H1 (cell line): ENCODE measurements at regions not wholly inside any gene's neighbourhood (a gene's known extent, or its start where the extent isn't known, plus 50 kb on each side); places are given as distances from the start of the nearest gene placed in this dataset.
"Not testable (repeated sequence)": the region's sequence is repeated elsewhere in the genome, so short reads cannot be mapped to it uniquely, and the experiment has no call there.

ENCODE experiments used
- CTCF ChIA-PET: fragments of 300-600 bp; sonication (Branson Sonifier 250); formaldehyde crosslinking; loops from one replicate; lab custom pipeline; 2021; ENCODE audit not compliant: partially characterized antibody; lab: Charles Lee
- POLR2A ChIA-PET: fragments of 300-600 bp; sonication (Branson Sonifier 250); formaldehyde crosslinking; loops from one replicate; lab custom pipeline; 2021; ENCODE audit warnings: inconsistent platforms; ENCODE audit not compliant: partially characterized antibody; lab: Charles Lee
- DNase-seq, 2 experiments: peaks; one replicate each; pipeline versions ENCODE4 v3.0.0 to v3.0.0-alpha.2; 2010 to 2022; ENCODE audit warnings: low spot score in 2 of 2, low read depth in 1 of 2, mixed read lengths in 1 of 2
- FAIRE-seq: peaks from 2 replicates; lab custom pipeline; 2011; peaks lifted over from hg19 to GRCh38; lab: Jason Lieb, UNC
- H2AFZ ChIP-seq: 2 replicates; pipeline ENCODE4 v1.8.1; 2012; ENCODE audit warnings: low read length, inconsistent platforms
- H2AK5ac ChIP-seq: 2 replicates; pipeline ENCODE4 v1.6.1; 2013; ENCODE audit warnings: low read depth, low read length
- H2BK120ac ChIP-seq: replicated peaks from 2 replicates; pipeline ENCODE3; 2013; ENCODE audit warnings: low read depth, low read length, inconsistent platforms
- H2BK12ac ChIP-seq: 2 replicates; pipeline ENCODE4 v1.6.1; 2013; ENCODE audit warnings: low read depth, low read length
- H2BK15ac ChIP-seq: 2 replicates; pipeline ENCODE4 v1.6.1; 2013; ENCODE audit warnings: low read length
- H2BK20ac ChIP-seq: 2 replicates; pipeline ENCODE4 v1.6.1; 2013; ENCODE audit warnings: low read length
- H2BK5ac ChIP-seq: 2 replicates; pipeline ENCODE4 v1.6.1; 2013; ENCODE audit warnings: low read depth, low read length
- H3K14ac ChIP-seq: 2 replicates; pipeline ENCODE4 v1.6.1; 2013; ENCODE audit warnings: inconsistent platforms; ENCODE audit not compliant: insufficient read length
- H3K18ac ChIP-seq: 2 replicates; pipeline ENCODE4 v1.6.1; 2013; ENCODE audit warnings: low read length; ENCODE audit errors: extremely low read depth
- H3K23ac ChIP-seq: 2 replicates; pipeline ENCODE4 v1.6.1; 2013; ENCODE audit warnings: inconsistent platforms; ENCODE audit not compliant: insufficient read length
- H3K23me2 ChIP-seq: 2 replicates; pipeline ENCODE4 v1.6.1; 2013; ENCODE audit warnings: low read depth, low read length
- H3K27ac ChIP-seq: 2 replicates; pipeline ENCODE4 v1.6.1; 2011; ENCODE audit warnings: low read depth, low read length, inconsistent platforms
- H3K27me3 ChIP-seq, 4 experiments: replicated peaks in 1 of 4; 1 replicate in 1 of 4; 2 replicates in 3 of 4; pipeline versions ENCODE4 v1.6.1 to v1.8.1; 2011 to 2013; ENCODE audit warnings: low read length in 3 of 4, mild to moderate bottlenecking in 3 of 4, inconsistent platforms in 2 of 4, mixed read lengths in 2 of 4, moderate library complexity in 1 of 4; ENCODE audit not compliant: control insufficient read depth in 3 of 4, insufficient read depth in 3 of 4; ENCODE audit errors: extremely low read depth in 1 of 4
- H3K36me3 ChIP-seq, 4 experiments: 2 replicates each; pipeline versions ENCODE4 v1.6.1 to v1.8.1; 2011 to 2013; ENCODE audit warnings: mild to moderate bottlenecking in 4 of 4, low read length in 3 of 4, moderate library complexity in 2 of 4, control low read depth in 1 of 4, inconsistent platforms in 1 of 4; ENCODE audit not compliant: insufficient read depth in 4 of 4, control insufficient read depth in 2 of 4
- H3K4ac ChIP-seq: replicated peaks from 2 replicates; pipeline ENCODE3; 2013; ENCODE audit warnings: low read length, low read depth, mixed read lengths, inconsistent platforms; ENCODE audit not compliant: insufficient read length
- H3K4me1 ChIP-seq, 4 experiments: replicated peaks in 1 of 4; 1 replicate in 1 of 4; 2 replicates in 3 of 4; pipeline versions ENCODE4 v1.6.1 to v1.8.1; 2011 to 2013; ENCODE audit warnings: low read length in 3 of 4, inconsistent platforms in 2 of 4, mixed read lengths in 1 of 4; ENCODE audit not compliant: insufficient read depth in 4 of 4, control insufficient read depth in 3 of 4
- H3K4me2 ChIP-seq, 2 experiments: 2 replicates each; pipeline versions ENCODE4 v1.6.1 to v1.8.1; 2011 to 2013; ENCODE audit warnings: low read depth in 2 of 2, low read length in 2 of 2, control low read depth in 1 of 2, inconsistent platforms in 1 of 2, mild to moderate bottlenecking in 1 of 2; ENCODE audit not compliant: insufficient read depth in 1 of 2
- H3K4me3 ChIP-seq, 4 experiments: fragments of 200-600, 300-600 bp in 1 of 4; sonication (generic), shearing (Covaris generic), sonication (Bioruptor Twin) in 1 of 4; 2 replicates each; pipeline versions ENCODE4 v1.5.1 to v1.8.1; 2011 to 2016; ENCODE audit warnings: low read length in 4 of 4, low read depth in 3 of 4, control low read depth in 2 of 4, inconsistent platforms in 2 of 4, mild to moderate bottlenecking in 2 of 4, mixed read lengths in 1 of 4, moderate library complexity in 1 of 4; ENCODE audit not compliant: insufficient read depth in 2 of 4; ENCODE audit errors: extremely low read depth in 1 of 4
- H3K56ac ChIP-seq: replicated peaks from 2 replicates; pipeline ENCODE3; 2013; ENCODE audit warnings: low read depth, mild to moderate bottlenecking, mixed read lengths, low read length, inconsistent platforms; ENCODE audit not compliant: insufficient read length
- H3K79me1 ChIP-seq: 2 replicates; pipeline ENCODE4 v1.6.1; 2013; ENCODE audit warnings: low read depth, low read length, control low read depth
- H3K79me2 ChIP-seq, 2 experiments: 2 replicates each; pipeline versions ENCODE4 v1.6.1 to v1.8.1; 2012 to 2013; ENCODE audit warnings: low read length in 2 of 2, mild to moderate bottlenecking in 2 of 2, inconsistent platforms in 1 of 2; ENCODE audit not compliant: insufficient read depth in 2 of 2, control insufficient read depth in 1 of 2
- H3K9ac ChIP-seq, 4 experiments: replicated peaks in 1 of 4; 1 replicate in 1 of 4; 2 replicates in 3 of 4; pipeline versions ENCODE4 v1.6.1 to v1.8.1; 2011 to 2013; ENCODE audit warnings: low read depth in 3 of 4, low read length in 3 of 4, control low read depth in 2 of 4, mild to moderate bottlenecking in 2 of 4, moderate library complexity in 2 of 4, inconsistent platforms in 1 of 4; ENCODE audit errors: extremely low read depth in 1 of 4
- H3K9me3 ChIP-seq, 2 experiments: 2 replicates each; pipeline versions ENCODE4 v1.6.1 to v1.8.1; 2012 to 2013; ENCODE audit warnings: mild to moderate bottlenecking in 2 of 2, moderate library complexity in 2 of 2, control low read depth in 1 of 2, inconsistent platforms in 1 of 2, low read depth in 1 of 2, low read length in 1 of 2, mixed read lengths in 1 of 2; ENCODE audit not compliant: insufficient read depth in 2 of 2
- H4K20me1 ChIP-seq, 2 experiments: replicated peaks in 1 of 2; 2 replicates each; pipeline versions ENCODE3 to v1.8.1; 2011 to 2013; ENCODE audit warnings: inconsistent platforms in 2 of 2, low read length in 2 of 2, mild to moderate bottlenecking in 1 of 2; ENCODE audit not compliant: insufficient read depth in 2 of 2, control insufficient read depth in 1 of 2
- H4K5ac ChIP-seq: 2 replicates; pipeline ENCODE4 v1.6.1; 2013; ENCODE audit warnings: low read length, low read depth, mixed read lengths, inconsistent platforms; ENCODE audit not compliant: insufficient read length
- H4K8ac ChIP-seq: 2 replicates; pipeline ENCODE4 v1.8.0; 2013; ENCODE audit warnings: mild to moderate bottlenecking, moderate library complexity, low read length, inconsistent platforms; ENCODE audit not compliant: insufficient read depth; ENCODE audit errors: extremely low read depth
- H4K91ac ChIP-seq: replicated peaks from 2 replicates; pipeline ENCODE3; 2013; ENCODE audit warnings: low read length, mixed read lengths, inconsistent platforms; ENCODE audit not compliant: insufficient read length
- WGBS, 2 experiments: shearing (Covaris generic) in 1 of 2; methylation state at CpG; one replicate each; pipeline versions ENCODE4 v1.1.6 to v1.1.7; 2013 to 2015; ENCODE audit warnings: low lambda C conversion rate in 2 of 2, mixed read lengths in 2 of 2, inconsistent platforms in 1 of 2, low coverage in 1 of 2, missing lambda C conversion rate in 1 of 2; ENCODE audit not compliant: insufficient replicate concordance in 2 of 2, insufficient coverage in 1 of 2, insufficient read length in 1 of 2; ENCODE audit errors: extremely low coverage in 1 of 2, missing lambda C conversion rate in 1 of 2; 5-methylcytosine and 5-hydroxymethylcytosine counted together

GRCh38 chr20:48512539-48512938, 315.3 kb downstream of the PREX1 start:
- H3K79me2 ChIP-seq, H3K14ac ChIP-seq, H4K91ac ChIP-seq, H2AK5ac ChIP-seq, H4K20me1 ChIP-seq, H2BK15ac ChIP-seq, H3K23ac ChIP-seq, H3K4me3 ChIP-seq, H2AFZ ChIP-seq, H3K9ac ChIP-seq, H3K4ac ChIP-seq, H2BK12ac ChIP-seq, H4K5ac ChIP-seq, H3K27me3 ChIP-seq, H2BK20ac ChIP-seq, H3K9me3 ChIP-seq, H3K79me1 ChIP-seq, POLR2A ChIA-PET, H3K18ac ChIP-seq, H3K36me3 ChIP-seq, FAIRE-seq, H3K23me2 ChIP-seq, H3K27ac ChIP-seq, H3K4me1 ChIP-seq, H2BK120ac ChIP-seq, H3K4me2 ChIP-seq, H3K56ac ChIP-seq, H4K8ac ChIP-seq, CTCF ChIA-PET, H2BK5ac ChIP-seq: not testable (repeated sequence)
- DNase-seq: peak in 1 of 2 experiments; percentile 13
- 81% methylated on average over 13 of the region's 16 CpGs; no CpG with 5 or more reads in 1 of the 2 experiments for WGBS, 2 experiments

GRCh38 chr20:48505066-48505465, 322.7 kb downstream of the PREX1 start:
- H3K4me1 ChIP-seq, CTCF ChIA-PET, H3K18ac ChIP-seq, FAIRE-seq, H3K4me2 ChIP-seq, H3K4ac ChIP-seq, H2BK20ac ChIP-seq, H3K27ac ChIP-seq, H3K4me3 ChIP-seq, H3K79me2 ChIP-seq, H3K14ac ChIP-seq, H3K36me3 ChIP-seq, H3K79me1 ChIP-seq, H4K5ac ChIP-seq, H2BK12ac ChIP-seq, H2BK120ac ChIP-seq, H3K23me2 ChIP-seq, DNase-seq, H4K20me1 ChIP-seq, H2BK5ac ChIP-seq, H3K23ac ChIP-seq, H2BK15ac ChIP-seq, H2AK5ac ChIP-seq, H4K91ac ChIP-seq, H2AFZ ChIP-seq, POLR2A ChIA-PET, H3K56ac ChIP-seq, H4K8ac ChIP-seq, H3K9ac ChIP-seq, H3K9me3 ChIP-seq, H3K27me3 ChIP-seq: not testable (repeated sequence)
- 95% methylated on average over 7 of the region's 12 CpGs; no CpG with 5 or more reads in 1 of the 2 experiments for WGBS, 2 experiments
